Upper lobe of left lung (tissue), 6 donors: ENCODE measurements at regions not wholly inside any gene's neighbourhood (a gene's known extent, or its start where the extent isn't known, plus 50 kb on each side); places are given as distances from the start of the nearest gene placed in this dataset.
A peak's percentile ranks its signal among the peaks of the same experiment; 100 is the strongest.
"Not testable (repeated sequence)": the region's sequence is repeated elsewhere in the genome, so short reads cannot be mapped to it uniquely, and the experiment has no call there.

Source experiments
- ATAC-seq, 2 donors: fragments of 200-7000 bp; cut with Tn5 transposase; one replicate each; pipeline ENCODE4 v1.9.1; 2022; ENCODE audit warnings: mild to moderate bottlenecking in 2 of 2, moderate library complexity in 2 of 2; ENCODE audit not compliant: low FRiP score in 2 of 2
- DNase-seq, 2 donors: peaks; one replicate each; pipeline ENCODE4 v3.0.0-alpha.2; 2019 to 2020
- H3K27ac ChIP-seq, 4 donors: fragments of 200-600 bp; sonication (generic); one replicate each; pipeline ENCODE4 v1.5.1; 2016 to 2019
- H3K27me3 ChIP-seq, 4 donors: fragments of 200-600 bp; sonication (generic); one replicate each; pipeline ENCODE4 v1.5.1; 2017 to 2019
- H3K36me3 ChIP-seq, 4 donors: fragments of 200-600 bp; sonication (generic); one replicate each; pipeline ENCODE4 v1.5.1; 2016 to 2019
- H3K4me1 ChIP-seq, 4 donors: fragments of 200-600 bp; sonication (generic); one replicate each; pipeline ENCODE4 v1.5.1; 2018 to 2019
- H3K4me3 ChIP-seq, 4 donors: fragments of 200-600 bp; sonication (generic); one replicate each; pipeline ENCODE4 v1.5.1; 2017 to 2019; ENCODE audit warnings: mild to moderate bottlenecking in 2 of 4, moderate library complexity in 1 of 4
- H3K9me3 ChIP-seq, 4 donors: fragments of 200-600 bp; sonication (generic); one replicate each; pipeline ENCODE4 v1.5.1; 2018 to 2019
- EP300 ChIP-seq, 4 donors: sonication (generic); formaldehyde crosslinking; IDR thresholded peaks; one replicate each; pipeline ENCODE4 v1.5.1; 2017; ENCODE audit warnings: antibody characterized with exemption in 4 of 4, control low read depth in 2 of 4
- POLR2A ChIP-seq, 4 donors: fragments of 450-650 bp; IDR thresholded peaks; one replicate each; pipeline ENCODE4 v1.5.1; 2016 to 2017; ENCODE audit warnings: antibody characterized with exemption in 4 of 4, mild to moderate bottlenecking in 2 of 4
- POLR2AphosphoS5 ChIP-seq, 2 donors: sonication (generic); formaldehyde crosslinking; IDR thresholded peaks; one replicate each; pipeline ENCODE4 v1.5.1; 2017; ENCODE audit warnings: antibody characterized with exemption in 2 of 2
- WGBS, 2 donors: methylation state at CpG; one replicate each; pipeline ENCODE4 v1.1.5; 2017 to 2018; 5-methylcytosine and 5-hydroxymethylcytosine counted together
- TF ChIP-seq, protein P1 (sequence below), 6 experiments: fragments of 450-650 bp in 4 of 6; fragments of 200-600 bp in 2 of 6; sonication (generic) in 2 of 6; IDR thresholded peaks; one replicate each; pipeline ENCODE4 v1.5.1; 2016 to 2019; ENCODE audit warnings: antibody characterized with exemption in 6 of 6
- donor health status: DM: no; HTN: no; CAD: no; lungs with moderate emphysema.
- donor health status: DM: no; HTN: yes; CAD: no; lungs with severe emphysema.

DNA sequence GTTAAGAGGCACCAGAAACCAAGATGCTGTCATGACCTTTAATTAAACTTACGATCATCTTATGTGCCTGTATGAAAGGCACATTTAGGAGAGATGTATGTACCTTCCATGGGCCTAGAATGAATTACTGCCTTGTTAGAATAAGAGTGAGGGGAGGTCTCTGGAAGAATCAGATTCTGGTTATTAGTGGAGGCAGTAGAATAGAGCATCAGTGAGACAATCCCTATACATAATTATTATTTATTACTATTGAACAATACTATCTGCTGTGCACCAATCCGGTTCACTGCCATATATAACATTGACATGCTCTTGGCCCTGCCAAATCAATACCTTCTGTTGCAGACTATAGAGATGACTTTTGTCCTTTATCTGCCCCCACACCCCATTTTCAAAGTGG, 776.5 kb downstream of the DHX35 start:
- no peak overlapping the region for H3K27ac ChIP-seq
- DNase-seq (no peak), ATAC-seq (no peak)
- no peaks in the 10 kb centered on the region for H3K27me3 ChIP-seq
- WGBS, 2 donors = 93 to 97% methylated on average over 2 of the region's 2 CpGs
- no peaks in the 10 kb centered on the region for H3K9me3 ChIP-seq
- H3K4me1 ChIP-seq = no peaks in the 10 kb centered on the region
- no peak overlapping the region for H3K4me3 ChIP-seq
- H3K36me3 ChIP-seq = no peaks in the 10 kb centered on the region
- no peak for TF ChIP-seq POLR2AphosphoS5 (IDR thresholded peaks at IDR 0.05)
- TF ChIP-seq, protein P1, sequence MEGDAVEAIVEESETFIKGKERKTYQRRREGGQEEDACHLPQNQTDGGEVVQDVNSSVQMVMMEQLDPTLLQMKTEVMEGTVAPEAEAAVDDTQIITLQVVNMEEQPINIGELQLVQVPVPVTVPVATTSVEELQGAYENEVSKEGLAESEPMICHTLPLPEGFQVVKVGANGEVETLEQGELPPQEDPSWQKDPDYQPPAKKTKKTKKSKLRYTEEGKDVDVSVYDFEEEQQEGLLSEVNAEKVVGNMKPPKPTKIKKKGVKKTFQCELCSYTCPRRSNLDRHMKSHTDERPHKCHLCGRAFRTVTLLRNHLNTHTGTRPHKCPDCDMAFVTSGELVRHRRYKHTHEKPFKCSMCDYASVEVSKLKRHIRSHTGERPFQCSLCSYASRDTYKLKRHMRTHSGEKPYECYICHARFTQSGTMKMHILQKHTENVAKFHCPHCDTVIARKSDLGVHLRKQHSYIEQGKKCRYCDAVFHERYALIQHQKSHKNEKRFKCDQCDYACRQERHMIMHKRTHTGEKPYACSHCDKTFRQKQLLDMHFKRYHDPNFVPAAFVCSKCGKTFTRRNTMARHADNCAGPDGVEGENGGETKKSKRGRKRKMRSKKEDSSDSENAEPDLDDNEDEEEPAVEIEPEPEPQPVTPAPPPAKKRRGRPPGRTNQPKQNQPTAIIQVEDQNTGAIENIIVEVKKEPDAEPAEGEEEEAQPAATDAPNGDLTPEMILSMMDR (IDR thresholded peaks at IDR 0.05) = no peak
- TF ChIP-seq POLR2A (IDR thresholded peaks at IDR 0.05) = no peak
- no peak for TF ChIP-seq EP300 (IDR thresholded peaks at IDR 0.05)

DNA sequence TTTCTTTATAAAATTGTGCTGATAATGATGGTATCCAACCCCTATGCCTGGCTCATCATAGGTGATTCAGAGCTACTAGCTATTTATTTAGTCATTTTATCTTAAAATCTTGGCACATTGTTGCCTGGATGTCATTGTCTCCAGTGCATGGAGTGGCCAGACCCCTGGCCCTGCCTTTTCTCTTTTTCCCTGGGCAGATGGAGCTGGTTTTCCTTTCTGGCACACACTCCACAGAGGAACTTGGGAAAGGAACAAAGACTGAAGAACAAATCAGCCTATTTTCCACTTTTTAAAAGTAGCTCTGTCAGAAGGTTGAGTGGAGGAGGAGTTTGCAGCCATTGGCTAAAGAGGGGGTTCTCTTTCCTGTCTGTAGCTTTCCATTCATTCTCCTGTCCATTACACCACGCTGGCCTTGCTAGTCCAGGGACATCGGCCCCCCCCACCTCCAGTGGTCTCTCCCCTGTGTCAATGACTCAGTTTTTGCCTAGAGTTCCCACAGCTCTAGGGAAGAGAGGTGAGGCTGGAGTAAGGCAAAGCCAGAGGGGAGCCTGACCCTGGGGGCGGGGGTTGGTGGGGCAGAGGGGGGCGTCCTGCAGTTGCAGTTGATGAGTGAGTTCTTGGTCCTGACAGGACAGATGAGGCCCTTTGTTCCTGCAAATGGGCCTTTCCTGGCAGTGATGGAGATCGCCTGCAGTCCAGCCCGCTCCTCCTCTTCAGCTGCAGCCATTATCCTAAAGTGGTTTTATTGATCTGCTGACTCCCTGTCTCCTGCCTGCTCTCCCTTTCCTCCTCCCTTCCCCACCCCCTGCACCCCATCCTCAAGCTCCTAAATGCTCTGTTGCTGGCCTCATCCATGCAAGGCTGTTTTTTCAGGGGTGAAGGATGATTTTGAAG, 774.5 kb downstream of the DHX35 start:
- ATAC-seq (no peak), DNase-seq (peak in 1 of 2 donors; percentile 5)

DNA sequence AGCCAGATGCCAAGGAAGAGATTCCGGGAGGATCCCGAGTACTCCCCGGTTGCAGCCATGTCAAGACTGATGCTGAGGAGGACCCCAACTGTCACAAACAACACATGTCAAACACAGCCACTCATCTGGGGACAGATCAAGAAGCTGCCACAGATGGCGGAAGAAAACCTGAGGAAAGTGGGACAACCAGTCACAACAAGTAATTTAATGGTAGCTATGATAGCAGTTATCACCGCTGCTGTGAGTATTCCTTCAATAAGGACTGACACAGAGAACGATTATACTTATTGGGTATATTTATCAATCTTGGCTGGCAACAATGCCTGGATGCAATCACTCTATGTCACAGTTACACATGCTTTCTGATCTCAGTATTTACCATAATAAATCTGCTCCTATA, 763.4 kb downstream of the DHX35 start:
- ATAC-seq, DNase-seq, H3K36me3 ChIP-seq, H3K27ac ChIP-seq, H3K4me3 ChIP-seq, H3K4me1 ChIP-seq, H3K27me3 ChIP-seq: not testable (repeated sequence)
- peaks cover 2 to 40% (median 9%) of the 10 kb centered on the region in 4 donors for H3K9me3 ChIP-seq
- 87 to 95% methylated on average over 6 of the region's 6 CpGs for WGBS, 2 donors

More for the DNA sequence above, 774.5 kb downstream of the DHX35 start:
- Histone ChIP-seq H3K27ac (no peak overlapping the region), H3K4me1 (no peaks in the 10 kb centered on the region), H3K4me3 (no peak overlapping the region), H3K27me3 (no peaks in the 10 kb centered on the region), H3K9me3 (no peaks in the 10 kb centered on the region), H3K36me3 (no peaks in the 10 kb centered on the region)
- 66 to 72% methylated on average over 6 of the region's 6 CpGs for WGBS, 2 donors
- TF ChIP-seq EP300 (IDR thresholded peaks at IDR 0.05) = no peak
- TF ChIP-seq POLR2AphosphoS5 (IDR thresholded peaks at IDR 0.05) = no peak
- no peak for TF ChIP-seq POLR2A (IDR thresholded peaks at IDR 0.05)
- TF ChIP-seq, protein P1 (IDR thresholded peaks at IDR 0.05) = no peak

- ATAC-seq (no peak), DNase-seq (no peak)
- Histone ChIP-seq H3K27ac (no peak overlapping the region), H3K4me1 (no peaks in the 10 kb centered on the region), H3K36me3 (no peaks in the 10 kb centered on the region), H3K9me3 (no peaks in the 10 kb centered on the region), H3K4me3 (no peak overlapping the region), H3K27me3 (no peaks in the 10 kb centered on the region)
- 92 to 100% methylated on average over 2 of the region's 2 CpGs for WGBS, 2 donors
- TF ChIP-seq POLR2AphosphoS5 (IDR thresholded peaks at IDR 0.05) (no peak), EP300 (IDR thresholded peaks at IDR 0.05) (no peak), POLR2A (IDR thresholded peaks at IDR 0.05) (no peak)
- TF ChIP-seq, protein P1 (IDR thresholded peaks at IDR 0.05) = no peak
Measured at GRCh38 chr20:39719293-39719692, 757.1 kb downstream of the DHX35 start.

DNA sequence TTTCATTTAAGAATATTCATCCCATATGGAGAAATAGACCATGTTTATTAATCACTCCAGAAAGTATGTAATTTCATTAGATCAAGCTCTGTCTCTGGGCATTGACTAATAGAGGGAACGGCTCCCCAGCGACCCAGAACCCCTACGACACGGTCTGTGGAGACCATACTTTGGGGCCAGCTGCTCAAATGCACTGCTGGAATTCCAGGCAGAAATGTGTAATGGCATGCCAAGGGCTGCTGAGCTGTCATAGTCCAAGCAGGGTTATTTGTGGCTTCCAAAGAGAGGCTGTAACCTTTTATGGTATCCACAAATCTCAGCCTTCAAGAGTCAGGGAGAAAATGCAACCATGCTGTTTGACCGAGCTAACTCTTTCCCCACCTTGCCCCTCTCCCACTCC, 755.8 kb downstream of the DHX35 start:
- ATAC-seq (no peak), DNase-seq (no peak)
- no peak for TF ChIP-seq EP300 (IDR thresholded peaks at IDR 0.05)
- TF ChIP-seq POLR2AphosphoS5 (IDR thresholded peaks at IDR 0.05) = no peak
- TF ChIP-seq POLR2A (IDR thresholded peaks at IDR 0.05) = no peak
- TF ChIP-seq, protein P1 (IDR thresholded peaks at IDR 0.05) = no peak
- Histone ChIP-seq H3K36me3 (no peaks in the 10 kb centered on the region), H3K9me3 (no peaks in the 10 kb centered on the region), H3K27me3 (no peaks in the 10 kb centered on the region), H3K4me3 (no peak overlapping the region), H3K4me1 (no peaks in the 10 kb centered on the region), H3K27ac (no peak overlapping the region)
- WGBS, 2 donors = 91 to 92% methylated on average over 5 of the region's 5 CpGs
